Activated B cell treated with CpG ODN at 0.5 μM for 24 hours (primary cell): ENCODE measurements at regions not wholly inside any gene's neighbourhood (a gene's known extent, or its start where the extent isn't known, plus 50 kb on each side); places are given as distances from the start of the nearest gene placed in this dataset.

ENCODE experiments used
- ATAC-seq: fragments of 200-7000 bp; cut with Tn5 transposase; one replicate; pipeline ENCODE4 v1.10.0; 2021; ENCODE audit warnings: low read depth, mild to moderate bottlenecking, moderate library complexity
- CTCF ChIA-PET: fragments of 350-600 bp; sonication (Branson Sonifier 250); formaldehyde crosslinking; loops from one replicate; lab custom pipeline; 2021; ENCODE audit warnings: antibody characterized with exemption; lab: Charles Lee
- POLR2A ChIA-PET: fragments of 350-600 bp; sonication (Branson Sonifier 250); formaldehyde crosslinking; loops from one replicate; lab custom pipeline; 2021; ENCODE audit warnings: antibody characterized with exemption; lab: Charles Lee
- DNase-seq: peaks from one replicate; pipeline ENCODE4 v3.0.0; 2022
- H3K27ac Mint-ChIP-seq: one replicate; pipeline ENCODE4 v1.8.0; 2020; ENCODE audit warnings: mixed read lengths
- H3K27me3 Mint-ChIP-seq: one replicate; pipeline ENCODE4 v1.8.0; 2021; ENCODE audit warnings: mixed read lengths
- H3K36me3 Mint-ChIP-seq: one replicate; pipeline ENCODE4 v1.8.0; 2021; ENCODE audit warnings: low read depth, mixed read lengths
- H3K4me1 Mint-ChIP-seq: one replicate; pipeline ENCODE4 v1.8.0; 2021; ENCODE audit warnings: mixed read lengths
- H3K4me3 Mint-ChIP-seq: one replicate; pipeline ENCODE4 v1.8.0; 2020; ENCODE audit warnings: mild to moderate bottlenecking, mixed read lengths
- H3K9me3 Mint-ChIP-seq: one replicate; pipeline ENCODE4 v1.8.0; 2020; ENCODE audit warnings: mixed read lengths
- intact Hi-C: fragments of 100-400 bp; cut with micrococcal nuclease; formaldehyde crosslinking; loops from one replicate; pipeline ENCODE4 v1.15.1; 2024
- TF ChIP-seq, protein P1 (sequence below): fragments of 200-600 bp; IDR thresholded peaks from one replicate; pipeline ENCODE4 v1.8.0; 2022; ENCODE audit warnings: antibody characterized with exemption, mild to moderate bottlenecking

DNA sequence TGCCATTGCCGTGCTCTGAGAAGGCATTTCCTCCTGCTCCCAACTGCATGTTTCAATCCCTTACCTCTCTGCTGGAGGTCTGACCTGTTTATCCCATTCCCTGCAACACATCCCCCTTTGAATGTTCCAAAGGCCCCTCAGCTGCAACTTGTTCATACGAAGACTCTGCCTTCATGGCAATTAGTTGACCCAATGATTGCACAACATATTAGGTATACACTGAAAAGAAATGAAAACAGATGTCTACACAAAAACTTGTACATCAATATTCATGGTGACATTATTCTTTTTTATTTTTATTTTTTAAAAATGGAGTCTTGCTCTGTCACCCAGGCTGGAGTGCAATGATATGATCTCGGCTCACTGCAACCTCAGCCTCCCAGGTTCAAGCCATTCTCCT lies 54.9 kb upstream of the STX18 start:
- ATAC-seq (no peak), DNase-seq (no peak)
- TF ChIP-seq, protein P1, sequence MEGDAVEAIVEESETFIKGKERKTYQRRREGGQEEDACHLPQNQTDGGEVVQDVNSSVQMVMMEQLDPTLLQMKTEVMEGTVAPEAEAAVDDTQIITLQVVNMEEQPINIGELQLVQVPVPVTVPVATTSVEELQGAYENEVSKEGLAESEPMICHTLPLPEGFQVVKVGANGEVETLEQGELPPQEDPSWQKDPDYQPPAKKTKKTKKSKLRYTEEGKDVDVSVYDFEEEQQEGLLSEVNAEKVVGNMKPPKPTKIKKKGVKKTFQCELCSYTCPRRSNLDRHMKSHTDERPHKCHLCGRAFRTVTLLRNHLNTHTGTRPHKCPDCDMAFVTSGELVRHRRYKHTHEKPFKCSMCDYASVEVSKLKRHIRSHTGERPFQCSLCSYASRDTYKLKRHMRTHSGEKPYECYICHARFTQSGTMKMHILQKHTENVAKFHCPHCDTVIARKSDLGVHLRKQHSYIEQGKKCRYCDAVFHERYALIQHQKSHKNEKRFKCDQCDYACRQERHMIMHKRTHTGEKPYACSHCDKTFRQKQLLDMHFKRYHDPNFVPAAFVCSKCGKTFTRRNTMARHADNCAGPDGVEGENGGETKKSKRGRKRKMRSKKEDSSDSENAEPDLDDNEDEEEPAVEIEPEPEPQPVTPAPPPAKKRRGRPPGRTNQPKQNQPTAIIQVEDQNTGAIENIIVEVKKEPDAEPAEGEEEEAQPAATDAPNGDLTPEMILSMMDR = no peak
- Mint-ChIP-seq H3K4me1 (no peaks in the 10 kb centered on the region), H3K27ac (no peak overlapping the region), H3K36me3 (peaks cover 17% of the 10 kb centered on the region), H3K4me3 (no peak overlapping the region), H3K27me3 (no peaks in the 10 kb centered on the region), H3K9me3 (peaks cover 11% of the 10 kb centered on the region)
- intact Hi-C loops = no loop called here
- POLR2A ChIA-PET = no interaction called here
- CTCF ChIA-PET = no interaction called here

DNA sequence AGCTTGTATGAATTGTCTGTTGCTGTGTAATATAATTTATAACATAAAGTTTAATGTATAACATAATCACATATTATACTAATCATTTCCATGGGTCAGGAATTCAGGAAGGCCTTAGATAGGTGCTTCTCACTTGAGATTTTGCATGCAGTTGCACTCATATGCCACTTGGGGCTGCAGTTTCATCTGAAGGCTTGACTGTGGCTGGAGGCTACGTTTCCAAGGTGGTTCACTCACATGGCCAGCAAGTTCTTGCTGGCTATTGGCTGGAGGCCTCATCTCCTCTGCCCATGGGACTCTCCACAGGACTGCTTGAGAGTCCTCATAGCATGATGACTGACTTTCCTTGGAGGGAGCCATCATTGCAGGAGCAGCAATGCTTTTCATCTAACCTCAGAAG lies 53.4 kb upstream of the STX18 start:
- ChIA-PET POLR2A (no interaction called here), CTCF (interaction anchor here (0.6 kb wide), 1 partner anchor 1960 kb away, joined by 3 read pairs; no protein-coding TSS in a partner anchor)
- intact Hi-C loops = no loop called here
- H3K27me3 Mint-ChIP-seq = no peaks in the 10 kb centered on the region
- H3K36me3 Mint-ChIP-seq = peaks cover 17% of the 10 kb centered on the region
- H3K27ac Mint-ChIP-seq = no peak overlapping the region
- H3K4me1 Mint-ChIP-seq = no peaks in the 10 kb centered on the region
- DNase-seq = no peak
- ATAC-seq = no peak
- TF ChIP-seq, protein P1 = no peak
- H3K4me3 Mint-ChIP-seq = no peak overlapping the region
- H3K9me3 Mint-ChIP-seq = peaks cover 11% of the 10 kb centered on the region

DNA sequence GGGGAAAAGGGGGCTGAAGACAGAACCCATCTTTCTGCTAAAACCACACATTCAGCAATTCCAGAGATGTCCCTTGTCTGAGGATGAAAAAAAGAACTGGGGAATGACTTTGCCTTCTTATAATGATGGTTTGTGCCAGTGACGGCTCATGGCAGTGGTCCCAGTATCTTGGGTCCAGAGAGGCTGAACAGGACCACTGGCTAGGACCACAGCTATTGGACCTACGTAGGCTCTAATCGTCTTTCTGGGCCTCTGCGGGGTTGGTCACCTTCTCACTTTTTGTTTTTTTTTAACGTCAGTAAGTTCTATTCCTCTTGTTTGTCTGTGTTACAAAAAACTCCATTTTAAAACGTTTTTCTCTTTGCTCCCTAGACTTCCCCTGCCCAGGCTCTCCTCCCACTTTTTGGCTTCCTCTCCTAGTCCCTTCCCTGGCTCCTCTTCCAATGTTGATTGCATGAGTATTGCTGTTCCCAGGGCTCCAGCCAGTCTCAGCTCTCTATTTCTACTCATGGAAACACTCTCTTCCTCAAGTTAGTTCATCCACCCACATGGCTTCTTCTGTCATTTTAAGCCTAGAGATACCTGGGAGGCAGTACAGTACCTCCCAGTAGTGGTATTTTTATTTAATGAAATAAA lies 52.6 kb upstream of the STX18 start:
- CTCF ChIA-PET = no interaction called here
- Mint-ChIP-seq H3K4me1 (no peaks in the 10 kb centered on the region), H3K27ac (no peak overlapping the region), H3K4me3 (no peak overlapping the region), H3K9me3 (peaks cover 11% of the 10 kb centered on the region), H3K27me3 (no peaks in the 10 kb centered on the region), H3K36me3 (peaks cover 17% of the 10 kb centered on the region)
- no peak for DNase-seq
- intact Hi-C loops = no loop called here
- POLR2A ChIA-PET = no interaction called here
- TF ChIP-seq, protein P1 = no peak
- no peak for ATAC-seq

DNA sequence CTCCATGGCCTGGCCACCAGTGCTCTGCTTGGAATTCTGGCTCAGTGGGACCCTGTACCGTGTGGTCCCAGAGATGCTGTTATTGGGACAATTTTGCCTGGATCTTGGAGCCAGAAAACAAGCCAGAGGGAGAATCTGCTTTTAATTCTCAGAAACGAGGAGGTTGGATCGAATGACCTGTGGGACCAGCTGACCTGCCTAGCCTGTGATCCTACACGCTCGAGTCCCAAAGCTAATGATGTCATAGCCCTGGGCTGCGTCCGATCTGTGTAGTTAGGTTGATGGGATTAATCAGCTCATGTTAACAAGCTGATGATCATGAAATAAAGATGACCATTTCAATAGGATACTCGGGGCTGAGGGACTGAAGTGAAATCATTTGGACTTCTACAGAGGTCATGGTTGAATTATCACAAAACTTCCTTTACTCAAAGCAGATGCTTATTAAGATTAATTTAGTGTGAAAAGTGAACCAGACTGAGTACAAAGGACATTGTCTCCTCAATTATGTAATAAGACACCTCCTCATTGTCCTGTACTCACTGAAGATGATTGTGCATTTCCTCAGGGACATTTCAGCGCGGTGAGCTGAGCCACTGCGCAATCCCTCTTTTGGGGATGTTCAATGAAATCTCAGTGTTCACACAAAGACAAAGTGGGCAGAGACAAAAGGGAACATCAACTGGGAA lies 51.9 kb upstream of the STX18 start:
- Mint-ChIP-seq H3K9me3 (peaks cover 11% of the 10 kb centered on the region), H3K4me3 (no peak overlapping the region), H3K27me3 (no peaks in the 10 kb centered on the region), H3K4me1 (no peaks in the 10 kb centered on the region), H3K36me3 (peaks cover 17% of the 10 kb centered on the region), H3K27ac (no peak overlapping the region)
- POLR2A ChIA-PET = no interaction called here
- CTCF ChIA-PET = no interaction called here
- TF ChIP-seq, protein P1 = no peak
- ATAC-seq (no peak), DNase-seq (no peak)
- intact Hi-C loops = no loop called here

DNA sequence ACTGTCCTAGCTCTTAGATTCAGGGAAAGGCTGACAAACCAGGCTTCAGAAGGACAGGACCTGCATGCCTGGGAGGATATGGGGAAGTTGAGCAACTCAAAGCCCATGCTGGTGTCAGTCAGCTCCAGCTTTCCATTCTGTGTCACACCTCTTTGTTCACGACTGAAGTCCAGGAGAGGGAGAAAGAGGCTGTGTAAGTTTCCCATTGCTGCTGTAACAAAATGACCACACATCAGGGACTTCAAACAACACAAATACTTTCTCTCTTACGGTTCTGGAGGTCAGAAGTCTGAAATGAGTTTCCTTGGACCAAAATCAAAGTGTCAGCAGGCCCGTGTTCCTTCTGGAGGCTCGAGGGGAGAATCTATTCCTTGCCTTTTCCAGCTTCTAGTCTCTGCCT lies 50.6 kb upstream of the STX18 start:
- ChIA-PET CTCF (no interaction called here), POLR2A (no interaction called here)

More for the DNA sequence above, 50.6 kb upstream of the STX18 start:
- no peaks in the 10 kb centered on the region for H3K4me1 Mint-ChIP-seq
- no peak overlapping the region for H3K27ac Mint-ChIP-seq
- no peaks in the 10 kb centered on the region for H3K27me3 Mint-ChIP-seq
- no peak overlapping the region for H3K4me3 Mint-ChIP-seq
- intact Hi-C loops = no loop called here
- H3K9me3 Mint-ChIP-seq = peaks cover 11% of the 10 kb centered on the region
- TF ChIP-seq, protein P1 = no peak
- ATAC-seq (no peak), DNase-seq (no peak)
- peaks cover 17% of the 10 kb centered on the region for H3K36me3 Mint-ChIP-seq
